OCI-LY3 (cell line): ENCODE measurements at regions not wholly inside any gene's neighbourhood (a gene's known extent, or its start where the extent isn't known, plus 50 kb on each side); places are given as distances from the start of the nearest gene placed in this dataset.
"Not testable (repeated sequence)": the region's sequence is repeated elsewhere in the genome, so short reads cannot be mapped to it uniquely, and the experiment has no call there.

Experiments used
- EZH2phosphoT487 ChIP-seq: fragments of 200-600 bp; shearing (Covaris generic); IDR thresholded peaks from 2 replicates; pipeline ENCODE4 v1.6.1; 2018; ENCODE audit warnings: antibody characterized with exemption, mixed run types, low read depth
- TF ChIP-seq, protein P1 (sequence below): fragments of 200-600, 300-600 bp; sonication (generic); IDR thresholded peaks from 2 replicates; pipeline ENCODE4 v1.5.1; 2014; ENCODE audit warnings: antibody characterized with exemption, low read length, low read depth

DNA sequence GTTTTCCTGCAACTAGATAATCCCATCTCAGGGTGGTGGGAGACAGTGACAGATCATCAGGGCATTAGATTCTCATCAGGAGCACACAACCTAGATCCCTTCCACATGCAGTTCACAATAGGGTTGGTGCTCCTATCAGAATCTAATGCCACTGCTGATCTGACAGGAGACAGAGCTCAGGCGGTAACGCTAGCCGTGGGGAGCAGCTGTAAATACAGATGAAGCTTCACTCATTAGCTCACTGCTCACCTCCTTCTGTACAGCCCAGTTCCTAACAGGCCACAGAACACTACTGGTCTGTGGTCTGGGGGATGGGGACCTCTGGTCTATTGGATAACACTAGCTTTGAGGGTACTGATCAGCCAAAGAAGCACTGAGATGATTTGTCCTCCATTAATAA, 66.6 kb upstream of the ZNF195 start:
- TF ChIP-seq, protein P1, sequence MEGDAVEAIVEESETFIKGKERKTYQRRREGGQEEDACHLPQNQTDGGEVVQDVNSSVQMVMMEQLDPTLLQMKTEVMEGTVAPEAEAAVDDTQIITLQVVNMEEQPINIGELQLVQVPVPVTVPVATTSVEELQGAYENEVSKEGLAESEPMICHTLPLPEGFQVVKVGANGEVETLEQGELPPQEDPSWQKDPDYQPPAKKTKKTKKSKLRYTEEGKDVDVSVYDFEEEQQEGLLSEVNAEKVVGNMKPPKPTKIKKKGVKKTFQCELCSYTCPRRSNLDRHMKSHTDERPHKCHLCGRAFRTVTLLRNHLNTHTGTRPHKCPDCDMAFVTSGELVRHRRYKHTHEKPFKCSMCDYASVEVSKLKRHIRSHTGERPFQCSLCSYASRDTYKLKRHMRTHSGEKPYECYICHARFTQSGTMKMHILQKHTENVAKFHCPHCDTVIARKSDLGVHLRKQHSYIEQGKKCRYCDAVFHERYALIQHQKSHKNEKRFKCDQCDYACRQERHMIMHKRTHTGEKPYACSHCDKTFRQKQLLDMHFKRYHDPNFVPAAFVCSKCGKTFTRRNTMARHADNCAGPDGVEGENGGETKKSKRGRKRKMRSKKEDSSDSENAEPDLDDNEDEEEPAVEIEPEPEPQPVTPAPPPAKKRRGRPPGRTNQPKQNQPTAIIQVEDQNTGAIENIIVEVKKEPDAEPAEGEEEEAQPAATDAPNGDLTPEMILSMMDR: not testable (repeated sequence)
- TF ChIP-seq EZH2phosphoT487: not testable (repeated sequence)
